ENCODE measurements at regions not wholly inside any gene's neighbourhood (a gene's known extent, or its start where the extent isn't known, plus 50 kb on each side); places are given as distances from the start of the nearest gene placed in this dataset.

- TF ChIP-seq CTCF (conservative IDR thresholded peaks at IDR 0.05 in 1 of 2, IDR thresholded peaks at IDR 0.05 in 1 of 2; ENCODE audit: extremely low read depth in 1 of 2, insufficient read depth in 1 of 2, low read depth in 1 of 2, low read length in 2 of 2) (no peak), EZH2 (IDR thresholded peaks at IDR 0.05; ENCODE audit: borderline replicate concordance, low read length) (no peak)
Observed at GRCh38 chr2:134011936-134012586, 241.8 kb upstream of the MGAT5 start.

All from mammary epithelial cell (primary cell).